TTC549 (cell line): ENCODE measurements at regions not wholly inside any gene's neighbourhood (a gene's known extent, or its start where the extent isn't known, plus 50 kb on each side); places are given as distances from the start of the nearest gene placed in this dataset.

Experiments used
- FAIRE-seq: peaks from 2 replicates; lab custom pipeline; 2012; peaks lifted over from hg19 to GRCh38; lab: Jason Lieb, UNC

GRCh38 chr2:80778704-80779103, 474.2 kb upstream of the LRRTM1 start:
- FAIRE-seq = no peak

- FAIRE-seq = no peak
Measured at GRCh38 chr2:80748592-80748991, 444.0 kb upstream of the LRRTM1 start.

GRCh38 chr2:80737047-80737446, 432.5 kb upstream of the LRRTM1 start:
- no peak for FAIRE-seq

GRCh38 chr2:80725001-80725400, 420.4 kb upstream of the LRRTM1 start:
- no peak for FAIRE-seq

- no peak for FAIRE-seq
Measured at GRCh38 chr2:80722803-80723202, 418.3 kb upstream of the LRRTM1 start.

GRCh38 chr2:80719607-80720006, 415.1 kb upstream of the LRRTM1 start:
- no peak for FAIRE-seq

- no peak for FAIRE-seq
Measured at GRCh38 chr2:80715433-80715832, 410.9 kb upstream of the LRRTM1 start.

- FAIRE-seq = no peak
Measured at GRCh38 chr2:80711915-80712314, 407.4 kb upstream of the LRRTM1 start.

- FAIRE-seq = no peak
Measured at GRCh38 chr2:80706951-80707350, 402.4 kb upstream of the LRRTM1 start.

GRCh38 chr2:80706541-80706940, 402.0 kb upstream of the LRRTM1 start:
- FAIRE-seq = no peak

- FAIRE-seq = no peak
Measured at GRCh38 chr2:80703532-80703931, 399.0 kb upstream of the LRRTM1 start.

- no peak for FAIRE-seq
Measured at GRCh38 chr2:80700961-80701360, 396.4 kb upstream of the LRRTM1 start.
